ENCODE measurements at regions not wholly inside any gene's neighbourhood (a gene's known extent, or its start where the extent isn't known, plus 50 kb on each side); places are given as distances from the start of the nearest gene placed in this dataset.

DNA sequence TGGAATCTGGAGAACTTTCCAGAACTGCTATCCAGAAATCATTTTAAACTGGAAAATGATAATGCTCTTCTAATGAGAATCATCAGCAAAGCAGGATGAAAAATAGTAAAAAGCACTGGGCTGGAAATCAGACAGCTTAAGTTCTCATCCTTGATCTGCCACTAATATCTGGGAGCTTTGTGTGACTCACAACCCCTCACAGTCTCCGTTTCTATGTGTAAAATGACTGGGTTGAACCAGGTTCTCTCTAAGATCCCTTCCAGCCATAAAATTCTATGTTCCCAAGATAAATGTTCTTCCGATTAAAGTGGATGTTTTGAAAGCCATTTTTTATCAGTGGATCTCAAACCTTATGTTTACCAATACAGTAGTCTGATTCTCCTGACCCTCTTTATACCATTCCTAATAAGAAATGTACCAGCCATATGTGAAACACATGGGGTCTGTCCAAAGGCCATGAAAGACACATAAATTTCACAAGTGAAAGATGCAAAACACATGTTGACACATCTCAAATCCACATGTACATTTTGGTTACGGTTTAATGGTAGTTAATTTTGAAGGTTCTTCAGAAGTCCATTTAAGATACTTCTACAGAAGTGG is 188.8 kb downstream of the EN1 start:
- DNase-seq, result no peak

GRCh38 chr2:118657466-118657865 is 190.0 kb downstream of the EN1 start:
- no peak for DNase-seq

DNA sequence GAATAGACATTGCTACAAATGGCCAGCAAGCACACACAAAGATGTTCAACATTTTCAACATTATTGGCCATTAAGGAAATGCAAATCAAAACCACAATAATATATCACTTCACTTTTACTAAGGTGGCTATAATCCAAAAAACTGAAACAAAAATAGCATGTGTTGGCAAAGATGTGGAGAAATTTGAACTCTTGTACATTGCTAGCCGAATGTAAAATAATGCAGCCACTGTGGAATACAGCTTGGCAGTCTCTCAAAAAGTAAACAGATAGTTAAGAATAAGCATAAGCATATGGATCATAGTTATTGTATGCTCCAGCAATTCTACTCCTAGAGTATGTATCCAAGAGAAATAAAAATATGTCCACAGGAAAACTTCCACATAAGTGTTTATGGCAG is 192.5 kb downstream of the EN1 start:
- no peak for DNase-seq

DNA sequence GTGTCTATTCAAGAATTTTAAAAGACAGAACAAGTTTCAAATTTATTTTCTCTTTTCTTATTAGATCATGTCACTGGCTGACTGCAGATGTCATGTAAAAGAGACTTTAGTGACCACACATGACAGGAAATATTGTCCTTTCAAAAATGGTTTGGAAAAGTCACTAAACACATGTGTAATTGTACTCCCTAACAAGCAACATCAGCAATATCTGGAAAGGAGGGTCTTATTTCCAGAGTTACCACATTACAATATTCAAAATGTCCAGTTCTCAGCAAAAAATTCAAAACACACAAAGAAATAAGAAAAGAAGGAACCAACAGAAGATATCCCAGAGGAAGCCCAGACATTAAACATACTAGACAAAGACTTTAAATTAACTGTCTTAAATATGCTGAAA is 197.1 kb downstream of the EN1 start:
- no peak for DNase-seq

- no peak for DNase-seq
These were observed 201.6 kb downstream of the EN1 start for GRCh38 chr2:118645876-118646275.

GRCh38 chr2:118644190-118644589 is 203.3 kb downstream of the EN1 start:
- no peak for DNase-seq

DNA sequence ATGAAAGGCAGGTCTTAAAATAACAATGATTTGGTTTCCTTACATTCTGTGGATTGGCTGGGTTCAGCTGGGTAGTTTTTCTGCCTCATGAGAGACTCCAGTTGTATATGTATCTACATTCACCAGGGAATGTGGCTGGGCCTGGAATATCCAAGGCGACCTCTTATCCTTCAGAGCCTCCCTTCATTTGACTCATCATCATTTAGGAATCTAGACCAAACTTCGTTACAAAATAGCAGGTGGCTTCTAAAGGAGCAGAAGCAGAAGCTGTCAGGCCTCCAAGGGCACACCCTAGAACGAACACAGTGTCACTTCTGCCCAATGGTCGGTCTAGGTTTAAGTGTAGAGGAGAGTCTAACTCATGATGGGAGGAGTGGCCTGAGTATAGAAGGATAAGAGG is 204.2 kb downstream of the EN1 start:
- no peak for DNase-seq

DNA sequence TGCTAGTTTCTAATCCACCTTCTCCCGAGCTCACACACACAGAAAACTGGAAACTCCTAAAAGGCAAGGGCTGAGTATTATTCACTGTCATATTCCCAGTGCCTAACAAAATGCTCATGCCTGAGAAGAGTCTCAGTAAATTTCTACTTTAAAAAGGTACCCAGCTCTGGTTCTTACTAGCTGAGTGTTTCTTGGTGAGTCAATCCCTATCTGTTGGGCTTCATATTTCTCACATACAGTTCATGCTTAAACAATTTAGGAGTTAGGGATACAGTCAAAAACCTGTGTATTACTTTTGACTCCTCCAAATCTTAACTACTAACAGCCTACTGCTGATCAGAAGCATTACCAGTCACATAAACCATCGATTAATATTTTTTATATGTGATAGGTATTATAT is 204.9 kb downstream of the EN1 start:
- no peak for DNase-seq

DNA sequence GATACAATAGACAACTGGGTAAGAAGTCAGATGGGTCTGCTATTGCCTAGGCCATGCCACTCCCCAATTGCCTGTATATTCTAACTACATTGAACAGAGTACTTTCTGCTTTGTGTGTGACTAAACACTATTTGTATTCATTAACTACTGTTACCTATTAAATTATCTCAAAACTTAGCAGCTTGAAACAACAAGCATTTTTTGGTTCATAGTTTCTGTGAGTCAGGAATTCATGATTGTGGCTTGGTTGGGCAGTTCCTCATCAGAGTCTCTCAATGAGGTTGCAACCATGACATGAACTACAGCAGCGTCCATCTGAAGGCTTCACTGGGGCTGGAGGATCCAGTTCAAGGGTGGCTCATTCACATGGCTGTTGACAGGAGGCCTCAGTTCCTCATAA is 205.7 kb downstream of the EN1 start:
- no peak for DNase-seq

DNA sequence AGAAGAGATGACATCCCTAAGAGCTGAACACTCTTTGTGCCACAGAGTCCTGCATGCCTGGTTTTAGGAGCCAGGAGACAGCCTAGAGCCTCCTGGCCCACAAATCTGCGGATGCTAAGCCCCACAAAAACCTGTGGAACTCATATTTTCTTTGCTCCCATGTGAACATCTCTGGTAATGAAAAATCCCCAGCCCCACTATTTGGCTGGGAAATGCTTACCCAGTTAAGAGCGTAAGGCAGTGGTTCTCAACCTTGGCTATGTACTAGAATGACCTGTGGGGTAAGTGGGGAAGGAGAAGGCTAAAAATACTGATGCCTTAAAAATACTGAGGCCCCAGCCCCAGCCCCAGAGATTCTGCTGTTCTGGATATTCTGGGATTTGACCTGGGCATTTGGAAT is 208.1 kb downstream of the EN1 start:
- DNase-seq, result no peak

- no peak for DNase-seq
These were observed 209.0 kb downstream of the EN1 start for GRCh38 chr2:118638453-118638852.

GRCh38 chr2:118635891-118636290 is 211.6 kb downstream of the EN1 start:
- DNase-seq, result no peak

GRCh38 chr2:118634876-118635275 is 212.6 kb downstream of the EN1 start:
- DNase-seq, result no peak

DNA sequence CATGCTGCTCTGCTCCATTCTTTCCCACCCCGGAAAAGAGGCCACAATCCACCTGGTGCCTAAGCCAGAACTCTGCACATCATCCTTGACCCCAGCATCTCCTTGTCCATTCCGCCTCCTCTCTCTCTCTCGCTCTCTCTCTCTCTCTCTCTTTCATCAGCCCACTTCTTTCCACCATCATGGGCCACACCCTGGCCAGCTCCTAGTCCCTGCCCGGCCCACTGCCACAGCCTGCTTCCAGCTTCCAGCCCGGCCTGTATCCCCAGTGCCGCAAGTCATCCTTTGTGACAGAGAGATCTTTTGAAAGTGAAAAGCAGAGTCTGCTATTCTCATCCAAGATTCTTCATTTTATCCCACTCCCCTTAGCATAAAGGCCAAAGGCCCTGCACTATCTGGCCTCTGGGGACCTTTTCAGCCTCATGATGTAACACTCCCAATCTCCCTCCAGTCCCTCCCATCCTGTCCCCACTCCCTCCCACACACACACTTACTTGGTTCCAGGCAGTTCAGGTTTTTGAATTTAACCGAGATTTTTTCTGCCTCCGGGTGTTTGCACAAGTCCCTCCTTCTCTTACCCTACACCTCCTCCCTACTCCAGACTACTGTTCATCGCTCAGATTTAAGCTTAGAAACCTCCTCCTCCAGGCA is 214.0 kb downstream of the EN1 start:
- no peak for DNase-seq

GRCh38 chr2:118632921-118633320 is 214.5 kb downstream of the EN1 start:
- DNase-seq, result no peak

- DNase-seq, result no peak
These were observed 220.3 kb downstream of the EN1 start for GRCh38 chr2:118627156-118627555.

GRCh38 chr2:118622913-118623312 is 224.5 kb downstream of the EN1 start:
- DNase-seq, result no peak

- DNase-seq, result no peak
These were observed 225.3 kb downstream of the EN1 start for GRCh38 chr2:118622108-118622507.

GRCh38 chr2:118618279-118618678 is 229.2 kb downstream of the EN1 start:
- DNase-seq, result no peak

DNA sequence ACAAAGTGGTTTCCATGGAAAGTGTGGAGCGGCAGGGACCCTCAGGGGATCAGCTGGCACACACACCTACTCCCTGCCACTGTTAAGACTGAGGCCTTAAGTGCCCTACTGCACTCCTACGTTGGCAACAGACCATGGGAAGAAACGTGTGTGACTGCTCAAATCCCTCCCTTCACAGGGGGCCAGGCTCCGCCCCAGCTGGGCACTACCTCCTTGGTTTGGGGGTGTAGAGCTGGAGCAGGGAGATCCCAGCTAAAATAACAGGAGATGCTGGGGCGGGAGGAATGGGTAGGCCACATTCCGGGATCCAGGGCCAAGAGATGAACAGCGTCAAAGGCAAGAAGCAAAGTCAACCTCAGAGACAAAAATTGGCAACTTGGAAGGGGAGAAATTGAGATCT is 231.0 kb downstream of the EN1 start:
- no peak for DNase-seq

DNA sequence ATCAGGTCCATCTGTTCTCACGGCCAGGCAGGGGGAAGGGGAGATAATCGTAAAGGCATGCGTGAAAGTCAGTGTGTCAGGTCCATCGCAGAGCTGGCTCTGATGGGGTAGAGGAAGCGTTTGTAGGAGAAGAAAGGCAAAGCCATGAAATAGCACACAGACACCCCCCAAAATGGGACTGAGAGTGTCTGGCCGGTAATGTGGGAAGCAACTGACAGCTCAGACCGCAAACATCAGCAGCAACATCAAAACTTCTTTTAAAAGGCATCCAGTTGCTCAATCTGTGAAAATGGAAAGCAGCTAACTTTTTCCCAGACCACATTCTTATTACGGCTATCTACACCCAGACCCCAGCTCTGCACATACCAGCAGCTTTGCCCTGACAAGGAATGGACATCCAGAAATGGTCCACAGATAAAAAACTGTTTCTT is 232.6 kb downstream of the EN1 start:
- DNase-seq, result no peak

GRCh38 chr2:118613737-118614136 is 233.7 kb downstream of the EN1 start:
- no peak for DNase-seq

GRCh38 chr2:118611691-118612090 is 235.8 kb downstream of the EN1 start:
- DNase-seq, result no peak

DNA sequence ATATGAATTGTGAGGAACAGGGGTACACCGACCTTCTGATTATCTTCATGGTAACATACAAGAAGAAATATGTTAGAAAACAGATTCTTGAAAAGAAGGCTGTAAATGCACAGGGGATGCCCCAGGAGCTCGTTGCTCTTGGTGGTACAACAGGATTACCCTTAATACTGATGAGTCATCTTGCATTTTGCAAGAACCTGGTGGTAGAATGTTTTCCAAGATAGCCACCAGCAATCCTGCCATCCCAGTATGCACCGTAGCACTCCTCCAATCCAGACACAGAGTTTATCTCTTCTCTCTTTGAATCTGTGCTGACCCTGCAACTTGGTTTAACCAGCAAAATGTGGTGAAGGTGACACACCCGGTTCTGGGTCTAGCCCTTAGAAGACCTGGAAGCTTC is 238.3 kb downstream of the EN1 start:
- no peak for DNase-seq

- no peak for DNase-seq
These were observed 239.8 kb downstream of the EN1 start for GRCh38 chr2:118607641-118608040.
